MM.1S (cell line): ENCODE measurements at regions not wholly inside any gene's neighbourhood (a gene's known extent, or its start where the extent isn't known, plus 50 kb on each side); places are given as distances from the start of the nearest gene placed in this dataset.

ENCODE experiments used
- DNase-seq: peaks from one replicate; pipeline ENCODE4 v3.0.0-alpha.2; 2015
- H2AFZ ChIP-seq: fragments of 300-600 bp; sonication (generic); 2 replicates; pipeline ENCODE4 v1.6.0; 2016; ENCODE audit warnings: antibody characterized with exemption, low read length
- H3F3A ChIP-seq: fragments of 300-600 bp; sonication (generic); 2 replicates; pipeline ENCODE4 v1.6.1; 2016; ENCODE audit warnings: mild to moderate bottlenecking, antibody characterized with exemption, low read length, moderate library complexity, mixed read lengths; ENCODE audit not compliant: insufficient read depth
- H3K27ac ChIP-seq: fragments of 300-600 bp; sonication (generic); 2 replicates; pipeline ENCODE4 v1.5.1; 2016; ENCODE audit warnings: mild to moderate bottlenecking, low read length
- H3K27me3 ChIP-seq: fragments of 300-600 bp; sonication (generic); replicated peaks from 2 replicates; pipeline ENCODE4 v1.6.0; 2016; ENCODE audit warnings: low read length; ENCODE audit not compliant: insufficient read depth
- H3K36me3 ChIP-seq: fragments of 300-600 bp; sonication (generic); replicated peaks from 2 replicates; pipeline ENCODE4 v1.6.1; 2016; ENCODE audit warnings: mild to moderate bottlenecking, low read length, mixed read lengths; ENCODE audit not compliant: insufficient read depth
- H3K4me1 ChIP-seq: fragments of 300-600 bp; sonication (generic); 2 replicates; pipeline ENCODE4 v1.6.1; 2016; ENCODE audit warnings: low read length, mixed read lengths
- H3K4me2 ChIP-seq: fragments of 300-600 bp; sonication (generic); 2 replicates; pipeline ENCODE4 v1.6.0; 2016; ENCODE audit warnings: low read depth, low read length
- H3K4me3 ChIP-seq: fragments of 300-600 bp; sonication (generic); 2 replicates; pipeline ENCODE4 v1.5.1; 2016; ENCODE audit warnings: low read length, mixed read lengths
- H3K79me2 ChIP-seq: fragments of 300-600 bp; sonication (generic); 2 replicates; pipeline ENCODE4 v1.6.1; 2016; ENCODE audit warnings: mixed run types, low read length, mixed read lengths
- H3K9ac ChIP-seq: fragments of 300-600 bp; sonication (generic); 2 replicates; pipeline ENCODE4 v1.6.1; 2016; ENCODE audit warnings: low read length, mixed read lengths
- H3K9me2 ChIP-seq: fragments of 300-600 bp; sonication (generic); replicated peaks from 2 replicates; pipeline ENCODE4 v1.6.1; 2016; ENCODE audit warnings: mild to moderate bottlenecking, low read length, mixed read lengths; ENCODE audit not compliant: insufficient read depth
- H3K9me3 ChIP-seq: fragments of 300-600 bp; sonication (generic); replicated peaks from 2 replicates; pipeline ENCODE4 v1.6.1; 2016; ENCODE audit warnings: mild to moderate bottlenecking, low read length, mixed read lengths; ENCODE audit not compliant: insufficient read depth
- H4K20me1 ChIP-seq: fragments of 300-600 bp; sonication (generic); 2 replicates; pipeline ENCODE4 v1.6.1; 2016; ENCODE audit warnings: mild to moderate bottlenecking, low read length, moderate library complexity, mixed read lengths; ENCODE audit not compliant: insufficient read depth
- CTCF ChIP-seq: fragments of 300-600 bp; sonication (generic); IDR thresholded peaks from 2 replicates; pipeline ENCODE4 v1.5.1; 2016; ENCODE audit warnings: antibody characterized with exemption, low read length, mixed read lengths
- EZH2 ChIP-seq: fragments of 300-600 bp; sonication (generic); optimal IDR thresholded peaks from 2 replicates; pipeline ENCODE3; 2017; ENCODE audit warnings: low read depth, mild to moderate bottlenecking, antibody characterized with exemption, low read length, mixed read lengths
- EZH2phosphoT487 ChIP-seq: fragments of 300-600 bp; sonication (generic); IDR thresholded peaks from 2 replicates; pipeline ENCODE4 v1.6.1; 2018; ENCODE audit warnings: antibody characterized with exemption, low read length

GRCh38 chr7:81333004-81333403, 414.2 kb upstream of the SEMA3C start:
- no peaks in the 10 kb centered on the region for H4K20me1 ChIP-seq
- H3K27me3 ChIP-seq: no peaks in the 10 kb centered on the region
- H3K4me1 ChIP-seq: no peaks in the 10 kb centered on the region
- no peaks in the 10 kb centered on the region for H3K9me2 ChIP-seq
- H3K79me2 ChIP-seq: no peaks in the 10 kb centered on the region
- no peak for TF ChIP-seq EZH2phosphoT487
- H3F3A ChIP-seq: no peaks in the 10 kb centered on the region
- no peak overlapping the region for H3K27ac ChIP-seq
- H3K4me3 ChIP-seq: no peak overlapping the region
- H3K9me3 ChIP-seq: no peaks in the 10 kb centered on the region
- H3K36me3 ChIP-seq: no peaks in the 10 kb centered on the region
- no peak for DNase-seq
- H2AFZ ChIP-seq: no peak overlapping the region
- no peak overlapping the region for H3K9ac ChIP-seq
- no peak overlapping the region for H3K4me2 ChIP-seq

- H3F3A ChIP-seq: no peaks in the 10 kb centered on the region
- no peaks in the 10 kb centered on the region for H3K4me1 ChIP-seq
- no peak overlapping the region for H2AFZ ChIP-seq
- H3K27ac ChIP-seq: no peak overlapping the region
- TF ChIP-seq EZH2 (no peak), CTCF (no peak), EZH2phosphoT487 (no peak)
- no peaks in the 10 kb centered on the region for H3K27me3 ChIP-seq
- H3K9me3 ChIP-seq: no peaks in the 10 kb centered on the region
- no peaks in the 10 kb centered on the region for H3K9me2 ChIP-seq
- DNase-seq: no peak
- H3K4me3 ChIP-seq: no peak overlapping the region
- H4K20me1 ChIP-seq: no peaks in the 10 kb centered on the region
- H3K4me2 ChIP-seq: no peak overlapping the region
- H3K36me3 ChIP-seq: no peaks in the 10 kb centered on the region
- no peaks in the 10 kb centered on the region for H3K79me2 ChIP-seq
- no peak overlapping the region for H3K9ac ChIP-seq
These were observed 412.5 kb upstream of the SEMA3C start for GRCh38 chr7:81331061-81332018.

GRCh38 chr7:81330108-81330507, 411.3 kb upstream of the SEMA3C start:
- TF ChIP-seq EZH2phosphoT487 (no peak), EZH2 (no peak), CTCF (no peak)
- H2AFZ ChIP-seq: no peak overlapping the region
- H3K27ac ChIP-seq: no peak overlapping the region
- H4K20me1 ChIP-seq: no peaks in the 10 kb centered on the region
- H3K4me3 ChIP-seq: no peak overlapping the region
- no peaks in the 10 kb centered on the region for H3K9me2 ChIP-seq
- no peaks in the 10 kb centered on the region for H3F3A ChIP-seq
- no peaks in the 10 kb centered on the region for H3K9me3 ChIP-seq
- no peaks in the 10 kb centered on the region for H3K36me3 ChIP-seq
- H3K27me3 ChIP-seq: no peaks in the 10 kb centered on the region
- no peak overlapping the region for H3K4me2 ChIP-seq
- no peak overlapping the region for H3K9ac ChIP-seq
- DNase-seq: no peak
- H3K79me2 ChIP-seq: no peaks in the 10 kb centered on the region
- no peaks in the 10 kb centered on the region for H3K4me1 ChIP-seq
